ENCODE measurements at regions not wholly inside any gene's neighbourhood (a gene's known extent, or its start where the extent isn't known, plus 50 kb on each side); places are given as distances from the start of the nearest gene placed in this dataset.

- H3K4me3 ChIP-seq: no peak overlapping the region
- TF ChIP-seq CTCF (IDR thresholded peaks at IDR 0.05): no peak
- DNase-seq (ENCODE audit: low spot score): no peak
- H3K27ac ChIP-seq: no peak overlapping the region
Observed at GRCh38 chr18:29153091-29153490, 976.2 kb upstream of the CDH2 start.

- no peak for TF ChIP-seq CTCF (IDR thresholded peaks at IDR 0.05)
- no peak overlapping the region for H3K27ac ChIP-seq
- DNase-seq (ENCODE audit: low spot score): no peak
- no peak overlapping the region for H3K4me3 ChIP-seq
Observed at GRCh38 chr18:29147944-29148343, 971.0 kb upstream of the CDH2 start.

GRCh38 chr18:29146068-29146467, 969.1 kb upstream of the CDH2 start:
- Histone ChIP-seq H3K27ac (no peak overlapping the region), H3K4me3 (no peak overlapping the region)
- DNase-seq (ENCODE audit: low spot score): no peak
- TF ChIP-seq CTCF (IDR thresholded peaks at IDR 0.05): no peak

- no peak for TF ChIP-seq CTCF (IDR thresholded peaks at IDR 0.05)
- Histone ChIP-seq H3K4me3 (no peak overlapping the region), H3K27ac (no peak overlapping the region)
- DNase-seq (ENCODE audit: low spot score): no peak
Observed at GRCh38 chr18:29140590-29140989, 963.7 kb upstream of the CDH2 start.

GRCh38 chr18:29137773-29138495, 961.0 kb upstream of the CDH2 start:
- H3K4me3 ChIP-seq: no peak overlapping the region
- TF ChIP-seq CTCF (IDR thresholded peaks at IDR 0.05): no peak
- no peak overlapping the region for H3K27ac ChIP-seq
- DNase-seq (ENCODE audit: low spot score): no peak

- no peak overlapping the region for H3K27ac ChIP-seq
- TF ChIP-seq CTCF (IDR thresholded peaks at IDR 0.05): no peak
- DNase-seq (ENCODE audit: low spot score): no peak
- no peak overlapping the region for H3K4me3 ChIP-seq
Observed at GRCh38 chr18:29123706-29124530, 947.0 kb upstream of the CDH2 start.

GRCh38 chr18:29104671-29105070, 927.7 kb upstream of the CDH2 start:
- H3K27ac ChIP-seq: no peak overlapping the region
- no peak for DNase-seq (ENCODE audit: low spot score)
- no peak overlapping the region for H3K4me3 ChIP-seq
- TF ChIP-seq CTCF (IDR thresholded peaks at IDR 0.05): no peak
